Fibroblast of villous mesenchyme (primary cell): ENCODE measurements at regions not wholly inside any gene's neighbourhood (a gene's known extent, or its start where the extent isn't known, plus 50 kb on each side); places are given as distances from the start of the nearest gene placed in this dataset.

ENCODE experiments used
- DNase-seq: peaks from one replicate; pipeline ENCODE4 v3.0.0-alpha.2; 2010; ENCODE audit warnings: low read depth
- H3K4me3 ChIP-seq: 2 replicates; pipeline ENCODE4 v1.5.1; 2011; ENCODE audit warnings: low read depth, mild to moderate bottlenecking, low read length
- TF ChIP-seq, protein P1 (sequence below): IDR thresholded peaks from 2 replicates; pipeline ENCODE4 v1.5.1; 2012; ENCODE audit warnings: low read depth, mild to moderate bottlenecking, low read length; ENCODE audit not compliant: insufficient read depth

DNA sequence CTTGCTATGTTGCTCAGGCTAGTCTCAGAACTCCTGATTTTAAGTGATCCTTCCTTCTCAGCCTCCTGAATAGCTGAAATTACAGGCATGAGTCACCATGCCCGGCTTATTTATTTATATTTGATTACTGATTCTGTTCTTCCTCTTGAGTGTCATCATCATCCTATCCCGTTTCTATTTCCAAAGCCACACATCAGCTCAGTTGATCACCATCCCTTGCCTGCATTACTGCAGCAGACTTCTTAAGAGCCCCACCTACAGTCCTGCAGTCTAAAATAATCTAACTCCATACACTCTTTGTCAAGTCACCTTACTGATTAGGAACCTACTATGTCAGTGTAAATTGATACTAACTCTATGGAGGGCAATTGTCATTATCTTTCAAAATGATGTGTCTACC, 138.9 kb upstream of the RAI14 start:
- TF ChIP-seq, protein P1, sequence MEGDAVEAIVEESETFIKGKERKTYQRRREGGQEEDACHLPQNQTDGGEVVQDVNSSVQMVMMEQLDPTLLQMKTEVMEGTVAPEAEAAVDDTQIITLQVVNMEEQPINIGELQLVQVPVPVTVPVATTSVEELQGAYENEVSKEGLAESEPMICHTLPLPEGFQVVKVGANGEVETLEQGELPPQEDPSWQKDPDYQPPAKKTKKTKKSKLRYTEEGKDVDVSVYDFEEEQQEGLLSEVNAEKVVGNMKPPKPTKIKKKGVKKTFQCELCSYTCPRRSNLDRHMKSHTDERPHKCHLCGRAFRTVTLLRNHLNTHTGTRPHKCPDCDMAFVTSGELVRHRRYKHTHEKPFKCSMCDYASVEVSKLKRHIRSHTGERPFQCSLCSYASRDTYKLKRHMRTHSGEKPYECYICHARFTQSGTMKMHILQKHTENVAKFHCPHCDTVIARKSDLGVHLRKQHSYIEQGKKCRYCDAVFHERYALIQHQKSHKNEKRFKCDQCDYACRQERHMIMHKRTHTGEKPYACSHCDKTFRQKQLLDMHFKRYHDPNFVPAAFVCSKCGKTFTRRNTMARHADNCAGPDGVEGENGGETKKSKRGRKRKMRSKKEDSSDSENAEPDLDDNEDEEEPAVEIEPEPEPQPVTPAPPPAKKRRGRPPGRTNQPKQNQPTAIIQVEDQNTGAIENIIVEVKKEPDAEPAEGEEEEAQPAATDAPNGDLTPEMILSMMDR: peak; percentile 7
- DNase-seq: peak; percentile 68
- no peak overlapping the region for H3K4me3 ChIP-seq

DNA sequence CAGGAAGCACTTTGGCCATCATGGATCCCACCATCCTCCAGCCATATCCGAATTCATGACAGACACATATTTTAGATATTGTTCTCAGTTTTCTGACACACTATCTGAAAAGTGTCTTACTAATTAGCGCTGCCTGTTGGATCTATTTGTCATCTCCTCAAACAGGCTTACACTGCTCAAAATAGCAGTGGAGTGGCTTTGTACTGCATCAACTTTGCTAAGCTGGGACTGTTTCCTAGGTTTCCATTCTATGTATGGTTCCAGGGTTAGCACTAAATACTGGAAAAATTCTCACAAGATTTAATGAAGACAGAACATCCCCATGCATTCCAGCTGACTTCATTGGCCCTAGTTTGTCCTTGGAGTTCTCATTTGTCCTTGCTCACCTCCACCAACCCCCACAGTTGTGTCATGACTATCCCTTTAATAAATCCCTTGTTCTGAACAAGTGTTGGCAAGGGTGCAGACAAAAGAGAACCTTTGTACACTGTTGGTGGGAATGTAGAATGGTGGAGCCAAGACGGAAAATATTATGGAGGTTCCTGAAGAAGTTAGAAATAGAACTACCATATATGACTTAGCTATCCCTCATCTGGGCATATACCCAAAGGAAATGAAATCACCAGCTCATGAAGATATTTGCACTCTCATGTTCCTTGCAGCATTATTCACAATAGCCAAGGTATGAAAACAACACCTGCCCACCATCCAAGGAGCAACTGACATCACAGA, 136.5 kb upstream of the RAI14 start:
- TF ChIP-seq, protein P1: no peak
- no peak overlapping the region for H3K4me3 ChIP-seq
- no peak for DNase-seq

DNA sequence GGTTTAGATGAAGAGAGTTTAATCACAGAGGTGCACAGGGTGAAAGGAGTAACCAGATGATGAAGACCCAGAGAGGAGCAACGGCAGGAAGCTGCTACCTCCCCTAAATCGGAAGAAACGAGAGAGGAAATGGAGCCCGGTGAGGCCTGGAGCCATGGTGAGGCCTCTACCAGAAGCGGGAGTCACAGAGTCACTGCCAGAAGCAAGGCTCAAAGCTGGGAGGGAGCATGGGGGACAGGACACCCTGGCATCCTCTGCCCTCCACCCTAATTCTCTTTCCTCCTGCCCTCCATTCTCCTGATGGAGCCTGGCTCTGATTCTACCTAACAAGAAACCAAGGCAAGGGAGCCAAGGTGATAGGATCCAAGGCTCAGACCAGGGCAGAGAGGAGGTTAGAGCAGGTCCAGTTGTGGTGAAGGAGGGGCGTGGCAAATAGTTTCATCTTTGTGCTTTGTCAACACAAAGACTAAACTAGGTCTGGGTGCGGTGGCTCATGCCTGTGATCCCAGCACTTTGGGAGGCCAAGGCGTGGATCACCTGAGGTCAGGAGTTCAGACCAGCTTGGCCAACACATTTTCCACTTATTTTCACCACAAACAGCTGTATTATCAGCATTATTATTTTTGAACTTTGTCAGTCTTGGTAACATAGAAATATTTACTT, 134.4 kb upstream of the RAI14 start:
- H3K4me3 ChIP-seq: no peak overlapping the region
- TF ChIP-seq, protein P1: no peak
- no peak for DNase-seq

DNA sequence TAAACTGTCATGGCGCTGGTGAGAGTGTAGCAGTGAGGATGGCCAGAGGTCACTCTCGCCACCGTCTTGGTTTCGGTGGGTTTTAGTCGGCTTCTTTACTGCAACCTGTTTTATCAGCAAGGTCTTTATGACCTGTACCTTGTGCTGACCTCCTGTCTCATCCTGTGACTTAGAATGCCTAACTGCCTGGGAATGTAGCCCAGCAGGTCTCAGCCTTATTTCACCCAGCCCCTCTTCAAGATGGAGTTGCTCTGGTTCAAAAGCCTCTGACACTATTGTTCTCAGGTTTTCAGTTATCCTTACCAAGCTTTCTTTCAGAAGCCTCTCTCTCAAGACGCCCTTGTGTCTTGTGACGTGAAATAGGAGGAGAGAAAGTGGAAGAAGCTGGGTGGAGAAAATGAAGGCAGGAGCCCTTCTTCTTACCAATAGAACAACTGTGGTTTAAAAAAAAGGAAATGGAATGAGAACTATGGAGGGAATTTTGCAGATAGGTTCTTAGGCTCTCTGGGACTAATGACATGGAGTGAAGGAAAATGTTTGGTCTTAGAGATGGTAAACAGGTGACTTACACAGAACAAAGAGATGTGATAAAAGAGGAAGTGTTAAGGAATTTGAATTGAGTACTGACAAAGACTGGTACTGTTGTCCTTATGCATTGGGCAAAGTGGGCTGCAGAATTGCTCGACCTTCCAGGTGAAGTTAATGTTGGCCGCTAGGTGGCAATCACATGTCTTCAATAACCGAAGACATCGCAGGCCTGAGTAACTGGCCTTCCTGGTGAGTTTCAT, 133.3 kb upstream of the RAI14 start:
- TF ChIP-seq, protein P1: peak; percentile 73
- DNase-seq: peak; percentile 93

DNA sequence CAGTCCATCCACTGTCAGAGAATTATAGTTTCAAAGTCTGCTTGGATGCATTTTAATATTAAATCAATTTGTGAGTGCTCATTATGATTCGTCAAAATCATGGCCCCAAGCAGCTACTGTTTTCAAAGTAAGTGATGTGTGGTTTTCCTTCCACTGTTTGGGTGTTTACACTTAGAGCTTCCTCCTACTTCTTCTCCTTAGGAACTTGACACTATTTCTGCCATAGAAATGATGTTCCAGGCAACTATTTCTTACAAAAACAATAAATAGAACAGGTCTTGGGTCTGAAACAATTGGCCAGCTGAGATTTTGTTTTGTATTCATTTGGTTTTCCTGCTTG, 132.8 kb upstream of the RAI14 start:
- no peak for DNase-seq
- TF ChIP-seq, protein P1: no peak
- H3K4me3 ChIP-seq: no peak overlapping the region

More for the DNA sequence above, 133.3 kb upstream of the RAI14 start:
- no peak overlapping the region for H3K4me3 ChIP-seq

DNA sequence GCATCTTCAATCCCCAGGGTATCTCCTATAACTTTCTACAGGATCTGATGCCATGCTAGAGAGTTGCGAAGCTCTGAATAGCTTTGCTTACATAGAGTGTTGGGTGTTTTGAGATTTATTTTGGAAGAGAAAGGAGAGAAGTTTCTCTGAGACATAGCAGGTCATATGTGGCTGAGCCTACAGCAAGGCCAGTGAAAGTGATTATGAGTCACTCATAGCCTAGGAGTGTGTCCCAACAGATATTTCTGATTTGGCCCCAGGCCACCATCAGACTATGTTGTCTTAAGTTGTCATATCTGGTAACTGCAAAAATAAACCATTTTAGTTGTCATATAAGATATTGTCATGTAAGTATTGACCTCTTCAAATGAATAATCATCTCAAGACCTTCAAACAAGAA, 132.0 kb upstream of the RAI14 start:
- DNase-seq: peak; percentile 58
- no peak overlapping the region for H3K4me3 ChIP-seq
- TF ChIP-seq, protein P1: no peak
